ENCODE measurements at regions not wholly inside any gene's neighbourhood (a gene's known extent, or its start where the extent isn't known, plus 50 kb on each side); places are given as distances from the start of the nearest gene placed in this dataset.
"Not testable (repeated sequence)": the region's sequence is repeated elsewhere in the genome, so short reads cannot be mapped to it uniquely, and the experiment has no call there.

- no peak for DNase-seq (ENCODE audit: low read depth)
These were observed 213.6 kb downstream of the KLF6 start for GRCh38 chr10:3571310-3571825.

DNA sequence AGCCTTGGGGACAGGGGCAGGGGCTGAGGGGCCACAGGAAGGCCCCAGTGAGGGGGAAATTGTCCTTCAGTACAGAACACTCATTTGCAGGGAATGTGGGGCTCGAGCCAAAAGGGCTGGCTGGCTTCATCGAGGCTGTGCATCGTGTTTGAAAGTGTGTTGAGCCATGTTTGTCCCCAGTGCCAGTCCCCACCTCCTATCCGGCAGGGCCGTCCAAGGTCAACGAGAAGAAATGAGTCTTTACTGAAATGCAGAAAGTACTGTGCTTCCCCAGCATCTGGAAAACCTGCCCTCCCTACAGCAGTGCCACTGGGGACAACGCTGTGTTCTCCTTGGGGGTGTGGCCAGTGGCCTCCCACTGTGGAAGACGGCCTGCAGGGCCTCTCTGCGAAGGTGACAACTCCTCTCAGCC lies 214.1 kb downstream of the KLF6 start:
- no peak for DNase-seq (ENCODE audit: low read depth)

DNA sequence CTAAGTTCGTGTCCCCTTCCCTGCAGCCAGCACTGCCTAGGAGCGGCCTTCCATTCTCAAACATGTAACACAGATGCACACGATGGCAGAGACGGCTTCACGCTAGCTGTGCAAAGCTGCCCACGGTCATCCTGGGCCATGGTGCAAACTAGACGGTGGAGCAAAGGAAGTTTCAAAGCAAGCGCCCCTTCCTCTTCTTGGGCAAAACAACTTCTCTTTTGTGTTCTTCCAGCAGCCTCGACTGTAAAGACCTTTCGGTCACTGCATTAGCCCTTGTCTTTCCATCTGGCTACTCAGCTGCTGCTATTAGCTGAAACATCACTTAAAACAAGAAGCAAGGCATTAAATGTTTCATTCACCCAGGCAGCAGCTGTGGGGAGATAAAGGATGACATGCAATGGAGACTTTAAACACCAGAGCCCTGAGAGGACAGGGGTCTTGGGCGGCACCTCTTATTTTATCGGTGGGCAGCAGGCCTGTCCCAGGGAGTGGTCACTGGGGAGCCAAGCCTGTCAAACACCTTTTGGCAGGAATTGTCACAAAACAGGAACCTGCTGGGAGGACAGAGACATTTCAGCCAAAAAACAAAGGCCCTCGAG lies 214.8 kb downstream of the KLF6 start:
- DNase-seq (ENCODE audit: low read depth), result no peak

DNA sequence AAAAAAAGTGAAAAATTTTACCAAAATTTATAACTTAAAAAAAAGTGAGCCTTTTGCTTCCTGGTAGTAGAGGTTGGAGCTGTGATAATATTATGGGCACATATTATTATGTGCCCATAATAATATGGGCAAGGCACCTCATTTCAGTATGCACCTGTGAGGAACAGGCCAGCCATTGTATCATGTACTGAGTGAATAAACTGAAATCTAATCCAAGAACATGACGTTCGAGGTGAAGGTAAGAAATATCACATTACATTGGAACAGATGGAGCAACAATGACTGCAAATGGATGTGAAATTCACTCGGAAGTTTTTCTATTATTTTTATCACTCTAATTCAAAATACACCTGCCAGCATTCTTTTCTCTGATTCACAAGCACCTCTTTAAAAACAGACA lies 216.0 kb downstream of the KLF6 start:
- DNase-seq (ENCODE audit: low read depth), result no peak

DNA sequence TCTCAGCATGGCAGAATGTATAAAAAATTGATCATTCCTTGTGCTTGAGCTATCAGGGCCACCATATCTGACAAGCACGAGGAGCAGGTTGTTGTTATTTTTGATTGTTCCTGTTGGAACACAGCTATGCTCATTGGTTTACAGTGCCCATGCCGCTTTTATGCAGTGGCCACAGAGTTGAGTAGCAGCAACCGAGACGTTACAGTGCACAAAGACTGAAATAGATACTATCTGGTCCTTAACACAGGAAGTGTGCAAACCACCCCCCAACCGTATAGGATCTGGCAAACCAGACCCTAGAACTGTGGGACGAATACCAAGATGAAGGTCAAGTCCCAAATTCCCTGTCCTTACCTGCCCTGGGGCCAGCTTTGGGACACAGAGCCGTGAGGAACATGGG lies 216.6 kb downstream of the KLF6 start:
- no peak for DNase-seq (ENCODE audit: low read depth)

DNA sequence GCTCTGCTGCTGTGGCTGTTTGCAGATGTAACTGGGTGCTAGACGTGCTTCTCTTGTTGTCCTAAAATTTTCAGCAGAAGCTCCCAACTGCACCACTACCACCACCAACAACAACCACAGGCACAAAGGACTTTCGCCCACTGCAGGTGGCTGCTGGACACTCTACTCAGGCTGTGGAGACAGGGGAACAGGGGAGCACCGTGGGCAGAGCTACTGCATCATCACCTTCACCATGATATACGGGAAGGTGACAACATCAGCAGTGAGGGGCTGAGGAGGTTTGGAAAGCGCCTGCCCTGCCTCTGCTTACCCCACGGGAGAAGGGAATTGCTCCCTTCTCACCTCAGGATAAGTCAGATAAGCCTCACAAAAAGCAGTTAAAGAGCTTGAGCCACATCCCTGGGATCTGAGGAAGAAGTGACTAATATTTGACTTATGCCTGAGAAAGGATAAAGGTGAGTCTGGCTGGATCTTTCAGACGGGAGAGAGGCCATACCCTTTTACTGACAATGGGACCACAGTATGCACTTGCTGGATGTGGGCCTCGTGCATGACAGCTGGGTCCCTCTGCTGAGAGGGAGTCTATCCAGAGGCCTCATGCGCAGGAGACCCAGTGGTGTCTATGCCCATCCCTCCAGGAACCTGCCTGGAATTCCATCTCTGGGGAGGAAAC lies 217.6 kb downstream of the KLF6 start:
- DNase-seq (ENCODE audit: low read depth), result no peak

GRCh38 chr10:3566627-3567026 lies 218.4 kb downstream of the KLF6 start:
- DNase-seq (ENCODE audit: low read depth), result no peak

DNA sequence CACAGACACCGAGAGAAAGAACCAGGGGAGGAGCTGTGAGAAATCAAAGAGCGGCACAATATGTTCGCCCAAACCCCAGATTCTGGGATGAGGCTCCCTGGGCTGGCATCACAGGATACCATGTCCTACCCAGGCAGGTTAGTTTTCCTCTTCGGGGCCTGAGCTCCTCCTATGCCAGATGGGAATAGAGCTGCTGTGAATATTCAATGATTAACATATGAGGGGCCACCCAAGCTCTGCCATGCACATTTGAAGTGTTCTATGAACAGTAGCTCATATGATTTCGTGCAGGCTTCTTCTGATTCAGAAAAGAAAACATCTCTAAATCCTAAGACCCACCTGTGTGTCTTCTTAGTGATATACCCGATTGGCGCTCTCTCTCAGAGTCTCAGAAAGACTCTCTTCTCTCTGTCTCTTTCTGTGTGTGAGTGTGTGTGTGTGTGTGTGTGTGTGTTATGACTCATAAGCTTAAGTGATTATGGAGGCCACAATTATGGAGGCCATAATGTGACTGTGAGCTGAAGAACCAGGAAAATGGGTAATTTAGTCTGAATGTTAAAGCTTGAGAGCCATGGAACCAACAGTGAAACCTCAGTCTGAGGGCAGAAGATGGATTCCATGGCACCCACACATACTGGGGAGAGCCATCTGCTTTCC lies 220.5 kb downstream of the KLF6 start:
- no peak for DNase-seq (ENCODE audit: low read depth)

DNA sequence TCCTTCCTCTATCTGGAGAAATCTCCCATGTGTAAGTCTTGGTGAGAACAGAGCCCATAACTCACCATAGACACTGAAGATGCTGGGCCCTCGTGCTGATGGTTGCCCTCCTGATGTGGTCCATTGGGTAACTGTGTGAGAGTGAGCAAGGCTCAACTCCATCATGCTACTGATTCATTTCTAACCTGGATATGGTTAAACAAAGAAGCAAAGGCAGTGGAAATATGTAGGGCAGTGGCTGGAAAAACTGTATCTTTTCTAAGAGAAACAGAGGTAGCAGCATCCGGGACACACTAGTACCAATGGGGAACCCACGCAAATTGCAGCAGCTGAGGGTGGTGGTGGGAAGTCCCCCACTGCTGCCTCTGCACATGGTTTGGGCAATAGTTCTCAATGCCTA lies 221.7 kb downstream of the KLF6 start:
- DNase-seq (ENCODE audit: low read depth), result no peak

DNA sequence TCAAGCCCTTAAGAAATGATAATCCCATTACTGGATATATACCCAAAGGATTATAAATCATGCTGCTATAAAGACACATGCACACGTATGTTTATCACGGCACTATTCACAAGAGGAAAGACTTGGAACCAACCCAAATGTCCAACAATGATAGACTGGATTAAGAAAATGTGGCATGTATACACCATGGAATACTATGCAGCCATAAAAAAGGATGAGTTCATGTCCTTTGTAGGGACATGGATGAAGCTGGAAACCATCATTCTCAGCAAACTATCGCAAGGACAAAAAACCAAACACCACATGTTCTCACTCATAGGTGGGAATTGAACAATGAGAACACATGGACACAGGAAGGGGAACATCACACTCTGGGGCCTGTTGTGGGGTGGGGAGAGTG lies 224.4 kb downstream of the KLF6 start:
- DNase-seq (ENCODE audit: low read depth), result not testable (repeated sequence)

DNA sequence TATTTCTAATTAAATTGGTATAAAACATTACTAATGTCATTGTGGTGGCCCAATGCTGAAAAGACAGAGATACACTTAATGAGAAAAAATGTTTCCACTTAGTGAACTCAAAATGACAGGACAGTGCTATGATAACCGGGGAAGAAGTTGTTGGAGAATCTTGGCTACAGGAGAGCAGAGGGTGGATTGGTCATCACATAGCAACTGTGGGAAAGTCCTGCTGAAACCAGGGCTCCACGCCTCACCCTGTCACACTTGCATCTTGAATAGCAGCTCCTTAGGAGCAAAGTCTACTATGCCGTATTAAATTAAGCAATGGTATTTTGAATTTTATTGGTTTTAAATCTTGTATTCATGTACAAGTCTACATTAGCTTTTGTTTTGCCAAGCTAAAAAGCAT lies 225.5 kb downstream of the KLF6 start:
- DNase-seq (ENCODE audit: low read depth), result no peak

GRCh38 chr10:3559011-3559410 lies 226.0 kb downstream of the KLF6 start:
- no peak for DNase-seq (ENCODE audit: low read depth)

GRCh38 chr10:3556191-3557017 lies 228.6 kb downstream of the KLF6 start:
- DNase-seq (ENCODE audit: low read depth), result not testable (repeated sequence)

DNA sequence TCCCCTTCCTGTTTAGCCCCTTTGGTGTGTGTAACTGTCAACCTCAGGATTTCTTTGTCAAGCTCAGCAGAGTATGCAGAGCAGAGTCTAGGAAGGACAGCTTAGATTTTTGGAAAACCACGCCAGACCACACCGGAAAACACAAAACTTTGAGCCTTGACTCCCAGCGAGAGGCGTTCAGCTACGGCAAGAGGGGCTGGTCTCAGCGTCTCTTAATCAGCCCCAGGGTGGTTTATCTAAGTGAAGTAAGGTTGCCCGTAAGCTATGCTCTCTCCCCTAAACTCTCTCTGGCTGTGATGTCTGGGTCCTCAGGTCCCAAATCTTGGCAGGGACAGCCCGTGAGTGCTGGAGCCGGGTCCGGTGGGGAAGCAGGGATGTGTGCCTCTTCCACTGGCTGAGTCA lies 230.9 kb downstream of the KLF6 start:
- no peak for DNase-seq (ENCODE audit: low read depth)

- no peak for DNase-seq (ENCODE audit: low read depth)
These were observed 232.7 kb downstream of the KLF6 start for GRCh38 chr10:3552281-3552680.

GRCh38 chr10:3551761-3552160 lies 233.2 kb downstream of the KLF6 start:
- DNase-seq (ENCODE audit: low read depth), result no peak

DNA sequence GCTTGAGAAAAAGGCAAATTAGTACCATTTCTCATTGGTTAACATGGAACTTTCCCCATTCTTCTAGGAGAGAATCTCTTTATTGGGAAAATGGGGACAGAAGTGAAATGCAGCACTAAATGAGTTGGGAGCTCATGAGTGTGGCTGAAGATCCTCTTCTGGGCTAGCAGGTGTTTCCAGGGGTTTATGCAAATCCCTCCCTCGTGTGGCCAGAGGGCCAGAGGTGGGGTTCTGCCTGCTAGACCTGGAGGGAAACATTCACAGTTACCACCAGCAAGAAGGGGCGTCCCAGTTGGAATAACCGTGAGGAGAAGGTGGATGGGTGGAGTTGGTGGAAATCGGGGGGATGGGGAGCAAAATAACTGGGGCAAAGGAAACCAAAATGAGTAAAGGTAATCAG lies 235.9 kb downstream of the KLF6 start:
- DNase-seq (ENCODE audit: low read depth), result no peak

- DNase-seq (ENCODE audit: low read depth), result no peak
These were observed 236.3 kb downstream of the KLF6 start for GRCh38 chr10:3548702-3549101.

GRCh38 chr10:3548076-3548475 lies 236.9 kb downstream of the KLF6 start:
- no peak for DNase-seq (ENCODE audit: low read depth)

- no peak for DNase-seq (ENCODE audit: low read depth)
These were observed 240.4 kb downstream of the KLF6 start for GRCh38 chr10:3544561-3544960.

DNA sequence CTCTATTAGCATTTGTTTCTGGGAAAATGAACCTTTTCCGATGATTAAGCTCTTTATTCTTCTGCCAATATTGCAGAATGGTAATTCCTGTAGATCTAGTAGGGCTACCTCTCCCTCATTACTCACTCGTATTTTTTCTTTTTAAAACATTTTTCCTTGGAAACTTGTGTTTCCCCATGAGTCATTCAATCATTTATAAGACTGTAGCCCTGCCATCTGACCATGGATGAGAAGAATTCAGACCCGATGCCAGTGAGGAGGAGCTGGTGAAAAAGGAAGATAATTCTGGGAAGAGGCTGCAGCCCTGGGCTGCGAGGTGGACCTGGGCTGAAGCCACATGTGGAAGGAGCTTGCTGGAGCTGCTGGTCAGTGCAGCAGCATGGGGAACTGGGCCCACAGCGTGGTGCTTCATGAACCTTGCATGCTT lies 242.8 kb downstream of the KLF6 start:
- no peak for DNase-seq (ENCODE audit: low read depth)

DNA sequence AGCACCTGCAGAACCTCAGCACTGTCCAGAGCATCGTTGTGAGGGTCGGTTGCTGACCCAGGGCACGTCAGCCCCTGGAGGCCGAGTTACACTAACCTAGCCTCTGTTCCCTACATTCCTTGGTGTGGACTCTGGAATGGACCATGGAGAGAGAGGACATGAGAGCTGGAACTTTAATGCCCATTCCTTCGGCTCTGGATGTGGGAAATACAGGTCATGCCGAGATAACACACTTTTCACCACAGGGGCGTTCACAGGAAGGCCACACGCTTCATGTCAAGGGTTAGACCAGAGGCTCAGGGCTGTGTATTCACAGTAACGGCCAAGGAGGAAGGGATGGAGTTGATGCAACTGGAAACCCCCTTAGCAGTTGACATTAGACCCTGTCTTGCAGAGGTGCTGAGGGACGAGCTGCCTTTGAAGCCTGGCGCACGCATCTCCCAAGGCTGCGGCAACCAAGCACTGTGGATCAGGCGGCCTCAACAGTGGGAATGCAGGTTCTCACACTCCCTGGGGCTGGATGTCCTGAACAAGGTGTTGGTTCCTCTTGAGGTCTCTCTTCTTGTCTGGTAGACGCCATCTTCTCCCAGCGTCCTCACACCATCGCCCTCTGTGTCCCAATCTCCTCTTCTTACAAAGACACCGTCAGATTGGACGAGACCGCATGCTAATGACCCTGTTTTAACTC lies 245.2 kb downstream of the KLF6 start:
- DNase-seq (ENCODE audit: low read depth), result no peak

All from non-pigmented ciliary epithelial cell (primary cell).